NCI-H1092 treated with DMSO at 0.1 percent for 48 hours (cell line): ENCODE measurements at regions not wholly inside any gene's neighbourhood (a gene's known extent, or its start where the extent isn't known, plus 50 kb on each side); places are given as distances from the start of the nearest gene placed in this dataset.
"Not testable (repeated sequence)": the region's sequence is repeated elsewhere in the genome, so short reads cannot be mapped to it uniquely, and the experiment has no call there.

Source experiments
- DNase-seq: peaks from one replicate; lab custom pipeline; 2025; lab: John Stamatoyannopoulos, UW

GRCh38 chr3:36077320-36077719, 303.0 kb upstream of the STAC start:
- DNase-seq, result no peak

- not testable (repeated sequence) for DNase-seq
Observed at GRCh38 chr3:36082958-36083357, 297.3 kb upstream of the STAC start.

DNA sequence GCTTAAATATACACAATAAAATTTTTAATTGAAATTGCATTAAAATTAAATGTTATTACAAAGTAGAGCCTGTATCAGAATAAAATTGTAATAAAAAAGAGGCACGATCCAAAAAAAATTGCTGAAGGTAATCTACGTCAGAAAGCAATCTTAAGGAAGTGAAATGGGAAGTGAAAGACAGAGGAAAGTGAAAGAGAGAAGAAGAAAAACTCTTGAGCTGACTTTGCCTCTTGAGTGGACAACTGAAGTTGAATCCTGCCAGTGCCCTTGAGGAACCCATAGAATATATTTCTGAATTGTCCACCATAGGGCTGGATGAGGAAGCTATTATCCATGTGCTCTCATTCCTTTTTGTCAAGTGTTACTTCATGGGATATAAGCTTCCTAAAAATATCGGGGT, 285.1 kb upstream of the STAC start:
- DNase-seq, result no peak

DNA sequence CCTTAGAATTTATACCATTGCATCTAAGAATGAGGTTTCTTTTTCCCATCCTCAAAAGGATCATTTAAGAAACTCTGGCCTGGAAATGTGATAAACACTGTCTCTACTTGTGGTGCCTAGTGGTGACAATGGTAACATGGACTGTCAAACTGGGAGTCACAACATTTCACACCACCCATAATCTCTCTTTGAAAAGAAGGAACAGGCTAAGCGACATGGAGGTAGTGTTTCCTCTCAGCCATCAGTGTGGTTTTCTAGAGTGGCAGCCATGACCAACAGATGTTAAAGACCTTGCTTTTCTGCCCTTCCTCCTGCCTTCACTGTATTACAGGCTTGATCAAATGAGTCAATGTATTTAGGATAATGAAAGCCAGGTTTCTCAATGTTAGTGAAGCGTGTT, 283.1 kb upstream of the STAC start:
- DNase-seq, result no peak

DNA sequence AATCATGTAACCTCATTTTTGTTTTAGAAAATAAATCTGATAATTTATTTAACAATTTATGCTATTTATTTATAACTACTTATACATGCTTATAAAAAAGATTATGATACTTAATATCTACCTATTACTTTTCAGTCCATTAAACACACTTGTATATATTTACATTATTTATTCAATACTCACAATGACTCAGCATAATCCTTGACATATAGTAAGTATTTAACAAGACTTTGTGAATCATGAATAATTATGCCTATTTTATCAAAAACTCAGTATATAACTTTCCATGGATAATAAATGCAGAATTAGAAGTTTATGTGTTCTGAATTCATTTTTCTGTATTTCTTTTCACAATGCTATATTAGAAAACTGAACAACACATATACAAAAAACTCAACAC, 266.0 kb upstream of the STAC start:
- no peak for DNase-seq

- DNase-seq, result peak; percentile 21
Observed at GRCh38 chr3:36124118-36124796, 256.0 kb upstream of the STAC start.

DNA sequence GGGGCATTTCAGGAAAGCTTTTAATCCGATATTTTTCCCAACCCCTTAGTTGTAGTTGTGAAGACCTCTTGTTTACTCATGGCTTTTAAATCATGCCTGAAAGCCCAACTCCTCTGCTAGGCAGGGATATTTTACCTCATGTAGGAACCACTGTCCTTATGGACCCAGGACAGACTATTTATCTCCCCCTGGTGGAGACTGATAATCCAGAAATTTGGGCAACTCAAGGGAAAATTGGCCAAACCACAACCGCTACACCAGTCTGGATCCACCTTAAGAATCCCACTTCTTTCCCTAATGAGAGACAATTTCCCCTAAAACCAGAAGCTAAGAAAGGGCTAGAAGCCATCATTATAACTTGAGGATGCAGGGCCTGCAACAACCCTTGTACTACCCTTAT, 248.1 kb upstream of the STAC start:
- no peak for DNase-seq

DNA sequence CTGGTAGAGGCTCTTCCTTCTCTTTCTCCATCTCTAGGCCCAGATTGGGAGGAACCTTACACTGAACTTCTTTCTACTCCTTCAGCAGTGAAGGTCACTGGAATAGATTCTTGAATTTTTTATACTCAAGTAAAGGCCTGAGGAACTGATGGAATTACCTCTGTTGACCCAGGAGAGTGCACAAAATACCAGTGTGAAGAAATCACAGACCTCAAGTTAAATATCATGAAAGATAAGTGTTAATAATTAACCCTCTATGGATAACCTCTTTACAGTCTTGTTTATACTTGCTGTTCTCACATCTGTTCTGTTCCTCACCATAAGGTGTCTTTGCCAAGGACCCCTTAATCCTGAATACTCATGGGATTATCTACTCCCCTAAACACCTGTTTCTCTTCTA, 244.4 kb upstream of the STAC start:
- DNase-seq, result no peak

DNA sequence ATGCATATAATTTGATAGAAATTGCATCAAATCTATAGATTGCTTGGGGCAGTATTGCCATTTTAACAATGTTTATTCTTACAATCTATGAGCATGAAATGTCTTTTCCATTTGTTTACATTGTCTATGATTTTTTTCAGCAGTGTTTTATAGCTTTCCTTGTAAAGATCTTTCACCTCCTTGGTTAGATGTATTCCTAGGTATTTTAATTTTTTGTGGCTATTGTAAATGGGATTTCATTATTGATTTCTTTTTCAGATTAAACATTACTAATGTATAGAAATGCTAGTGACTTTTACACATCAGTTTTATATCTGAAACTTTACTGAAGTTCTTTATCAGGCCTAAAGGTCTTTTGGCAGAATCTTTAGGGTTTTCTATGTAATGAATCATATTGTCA, 237.6 kb upstream of the STAC start:
- DNase-seq, result no peak

GRCh38 chr3:36146404-36146803, 233.9 kb upstream of the STAC start:
- DNase-seq, result no peak

DNA sequence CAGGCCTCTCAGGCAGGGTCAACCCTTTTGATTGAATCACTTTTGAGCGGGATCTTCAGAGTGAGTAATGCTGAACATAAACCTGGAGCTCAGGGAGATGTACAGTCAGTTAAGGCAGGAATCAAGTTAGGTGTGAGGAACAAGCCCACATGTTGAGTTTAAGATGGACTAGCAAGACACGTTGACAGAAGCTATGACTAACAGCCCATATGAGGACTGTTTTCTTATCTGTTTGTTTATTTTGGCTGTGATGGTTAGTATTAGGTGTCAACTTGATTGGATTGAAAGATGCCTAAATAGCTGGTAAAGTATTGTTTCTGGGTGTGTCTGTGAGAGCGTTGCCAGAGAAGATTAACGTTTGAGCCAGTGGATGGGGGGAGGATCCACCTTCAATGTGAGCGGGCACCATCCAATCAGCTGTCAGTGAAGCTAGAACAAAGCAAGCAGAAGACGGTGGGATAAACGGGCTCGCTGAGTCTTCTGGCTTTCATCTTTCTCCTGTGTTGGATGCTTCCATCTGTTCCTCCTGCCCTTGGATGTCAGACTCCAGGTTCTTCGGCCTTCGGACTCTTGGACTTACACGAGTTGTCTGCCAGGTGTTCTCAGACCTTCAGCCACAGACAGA, 232.3 kb upstream of the STAC start:
- no peak for DNase-seq

GRCh38 chr3:36149447-36149865, 230.8 kb upstream of the STAC start:
- no peak for DNase-seq

- no peak for DNase-seq
Observed at GRCh38 chr3:36155515-36155914, 224.8 kb upstream of the STAC start.

- no peak for DNase-seq
Observed at GRCh38 chr3:36164400-36164799, 215.9 kb upstream of the STAC start.

GRCh38 chr3:36165509-36166290, 214.6 kb upstream of the STAC start:
- DNase-seq, result no peak

- no peak for DNase-seq
Observed at GRCh38 chr3:36166477-36166876, 213.8 kb upstream of the STAC start.

- no peak for DNase-seq
Observed at GRCh38 chr3:36172699-36173098, 207.6 kb upstream of the STAC start.

GRCh38 chr3:36175113-36175812, 205.0 kb upstream of the STAC start:
- DNase-seq, result peak; percentile 27

DNA sequence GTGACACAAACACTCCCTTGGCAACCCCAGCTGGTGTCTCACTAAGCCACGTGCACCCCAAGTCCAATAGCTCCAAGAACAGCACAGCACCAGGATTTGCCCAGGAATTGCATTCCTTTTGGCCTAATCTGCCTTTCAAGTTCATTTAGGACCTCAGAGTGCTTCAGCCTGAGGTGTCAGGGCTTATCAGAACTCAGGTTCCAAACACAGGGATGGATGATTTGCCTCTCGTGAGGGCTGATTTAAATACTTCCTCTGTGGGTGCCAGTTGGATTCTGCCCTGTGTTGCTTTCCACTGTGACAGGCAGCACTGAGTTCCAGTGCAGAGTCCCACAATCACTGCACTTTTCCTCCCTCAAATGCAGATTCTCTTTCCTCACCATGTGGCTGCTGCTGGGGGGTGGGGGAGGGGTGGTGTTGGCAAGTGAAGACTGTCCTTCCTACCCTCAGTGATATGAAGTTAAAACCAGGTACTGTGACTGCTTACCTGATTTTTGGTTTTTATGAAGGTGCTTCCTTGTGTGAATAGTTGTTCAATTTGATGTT, 204.3 kb upstream of the STAC start:
- DNase-seq, result no peak

- no peak for DNase-seq
Observed at GRCh38 chr3:36178018-36178417, 202.3 kb upstream of the STAC start.

DNA sequence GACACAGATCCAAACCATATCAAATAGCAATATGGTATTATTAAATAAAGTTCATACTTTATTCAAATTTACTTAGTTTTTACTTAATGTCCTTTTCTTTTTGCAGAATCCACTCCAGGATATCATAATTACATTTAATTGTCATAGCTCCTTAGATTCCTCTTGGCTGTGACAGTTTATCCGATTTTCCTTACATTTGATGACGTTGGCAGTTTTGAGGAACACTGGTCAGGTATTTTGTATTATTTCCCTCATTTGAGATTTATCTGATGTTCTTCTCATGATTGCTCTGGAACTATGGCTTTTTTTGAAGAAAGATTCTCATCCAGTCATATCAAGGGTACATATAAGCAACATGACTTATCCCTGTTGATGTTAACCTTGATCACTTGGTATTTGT, 198.3 kb upstream of the STAC start:
- DNase-seq, result no peak

DNA sequence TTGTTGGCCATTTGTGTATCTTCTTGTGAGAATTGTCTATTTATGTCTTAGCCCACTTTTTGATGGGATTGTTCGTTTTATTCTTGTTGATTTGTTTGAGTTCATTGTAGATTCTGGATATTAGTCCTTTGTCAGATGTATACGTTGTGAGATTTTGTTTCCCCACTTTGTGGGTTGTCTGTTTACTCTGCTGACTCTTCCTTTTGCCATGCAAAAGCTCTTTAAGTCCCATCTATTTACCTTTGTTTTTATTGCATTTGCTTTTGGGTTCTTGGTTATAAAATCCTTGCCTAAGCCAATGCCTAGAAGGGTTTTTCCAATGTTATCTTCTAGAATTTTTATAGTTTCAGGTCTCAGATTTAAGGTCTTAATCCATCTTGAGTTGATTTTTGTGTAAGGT, 193.1 kb upstream of the STAC start:
- DNase-seq, result not testable (repeated sequence)
